Ascending aorta (tissue), 2 donors: ENCODE measurements at regions not wholly inside any gene's neighbourhood (a gene's known extent, or its start where the extent isn't known, plus 50 kb on each side); places are given as distances from the start of the nearest gene placed in this dataset.

Source experiments
- DNase-seq, 2 donors: peaks; one replicate each; pipeline ENCODE4 v3.0.0-alpha.2; 2019; ENCODE audit warnings: low spot score in 2 of 2
- H3K27ac ChIP-seq, 2 donors: fragments of 200-600 bp; sonication (generic); one replicate each; pipeline ENCODE4 v1.5.1; 2016 to 2017; ENCODE audit warnings: mild to moderate bottlenecking in 1 of 2
- H3K27me3 ChIP-seq: fragments of 200-600 bp; sonication (generic); one replicate; pipeline ENCODE4 v1.5.1; 2017
- H3K36me3 ChIP-seq, 2 donors: fragments of 200-600 bp; sonication (generic); one replicate each; pipeline ENCODE4 v1.5.1; 2016
- H3K4me1 ChIP-seq, 2 donors: fragments of 200-600 bp; sonication (generic); one replicate each; pipeline ENCODE4 v1.5.1; 2016 to 2017; ENCODE audit warnings: mild to moderate bottlenecking in 1 of 2
- H3K4me3 ChIP-seq, 2 donors: fragments of 200-600 bp; sonication (generic); one replicate each; pipeline ENCODE4 v1.5.1; 2016 to 2017; ENCODE audit warnings: mild to moderate bottlenecking in 1 of 2
- H3K9me3 ChIP-seq, 2 donors: fragments of 200-600 bp; sonication (generic); one replicate each; pipeline ENCODE4 v1.5.1; 2016
- CTCF ChIP-seq, 3 experiments: fragments of 200-600 bp in 2 of 3; fragments of 450-650 bp in 1 of 3; sonication (generic) in 2 of 3; IDR thresholded peaks; one replicate each; pipeline ENCODE4 v1.5.1; 2016 to 2019; ENCODE audit warnings: antibody characterized with exemption in 3 of 3, mild to moderate bottlenecking in 1 of 3, moderate library complexity in 1 of 3
- intact Hi-C: fragments of 100-400 bp; cut with DNase I; formaldehyde crosslinking; loops from one replicate; pipeline ENCODE4 v1.15.1; 2023

DNA sequence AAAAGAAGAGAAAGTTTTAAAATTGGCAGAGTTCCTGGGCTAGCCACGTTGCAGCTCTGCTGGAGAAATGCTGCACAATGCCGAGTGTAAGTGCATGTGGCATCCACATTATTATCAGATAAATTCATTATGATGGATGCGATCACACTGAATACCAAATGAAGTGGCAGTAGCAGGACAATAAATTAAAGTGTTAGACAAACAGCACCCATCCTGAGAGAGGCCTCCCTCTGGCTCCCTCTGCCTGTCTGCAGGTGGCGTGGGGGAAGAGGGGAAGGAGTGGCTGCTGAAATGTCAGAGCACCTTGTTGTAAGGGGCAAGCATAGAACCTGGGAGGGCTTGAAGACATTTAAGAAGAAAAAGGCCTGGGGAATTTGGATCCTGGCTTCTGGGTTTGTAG is 324.1 kb downstream of the HAPSTR1 start:
- H3K4me1 ChIP-seq: no peaks in the 10 kb centered on the region
- no peaks in the 10 kb centered on the region for H3K9me3 ChIP-seq
- no peaks in the 10 kb centered on the region for H3K27me3 ChIP-seq
- intact Hi-C loops: loop anchor here (10.0 kb wide), 1 partner anchor 59 kb away; no protein-coding TSS in a partner anchor
- no peak overlapping the region for H3K4me3 ChIP-seq
- no peaks in the 10 kb centered on the region for H3K36me3 ChIP-seq
- DNase-seq: no peak
- no peak for TF ChIP-seq CTCF (IDR thresholded peaks at IDR 0.05)
- no peak overlapping the region for H3K27ac ChIP-seq

DNA sequence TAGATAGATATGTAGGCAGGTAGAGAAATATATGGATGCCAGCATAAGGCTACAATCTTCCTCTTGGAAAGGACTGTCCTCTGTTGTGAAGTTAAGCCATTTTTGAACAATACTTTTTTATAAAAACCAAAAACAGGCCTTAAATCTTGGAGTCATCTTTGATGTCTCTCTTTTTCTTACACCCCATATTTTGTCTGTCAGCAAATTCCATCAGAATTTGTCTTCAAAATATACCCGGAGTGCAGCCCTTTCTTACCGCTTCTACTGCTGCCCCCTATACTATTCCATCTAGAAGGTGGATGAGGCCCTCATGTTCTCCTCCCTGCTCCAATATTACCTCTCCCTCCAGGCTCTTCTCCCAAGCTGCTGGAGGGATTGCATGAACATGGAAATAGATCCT is 326.5 kb downstream of the HAPSTR1 start:
- no peaks in the 10 kb centered on the region for H3K9me3 ChIP-seq
- no peak for TF ChIP-seq CTCF (IDR thresholded peaks at IDR 0.05)
- no peak overlapping the region for H3K27ac ChIP-seq
- intact Hi-C loops: loop anchor here (10.0 kb wide), 1 partner anchor 57 kb away; no protein-coding TSS in a partner anchor
- H3K4me3 ChIP-seq: no peak overlapping the region
- H3K27me3 ChIP-seq: no peaks in the 10 kb centered on the region
- H3K4me1 ChIP-seq: no peaks in the 10 kb centered on the region
- no peak for DNase-seq
- H3K36me3 ChIP-seq: no peaks in the 10 kb centered on the region

DNA sequence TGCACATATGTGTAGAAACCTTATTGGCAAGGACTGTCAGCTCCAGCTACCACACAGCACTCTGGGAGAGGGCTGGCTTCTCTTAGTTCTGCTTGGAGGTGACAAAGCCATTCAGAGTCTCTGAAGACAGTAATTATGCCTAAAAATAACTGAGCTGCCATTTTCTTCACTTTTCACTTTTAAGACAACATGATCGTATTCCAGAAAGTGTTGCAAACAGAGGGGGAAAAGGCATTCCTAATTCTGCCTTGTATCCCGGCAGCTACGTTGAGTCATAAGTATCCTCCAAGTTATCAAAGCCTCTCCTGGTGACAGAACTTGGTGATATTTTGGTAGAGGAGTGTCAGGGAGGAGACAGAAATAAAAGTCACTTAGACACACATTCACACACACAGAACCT is 327.7 kb downstream of the HAPSTR1 start:
- no peak for TF ChIP-seq CTCF (IDR thresholded peaks at IDR 0.05)
- intact Hi-C loops: loop anchor here (10.0 kb wide), 1 partner anchor 56 kb away; no protein-coding TSS in a partner anchor
- Histone ChIP-seq H3K9me3 (no peaks in the 10 kb centered on the region), H3K27ac (no peak overlapping the region), H3K4me1 (no peaks in the 10 kb centered on the region), H3K27me3 (no peaks in the 10 kb centered on the region), H3K36me3 (no peaks in the 10 kb centered on the region), H3K4me3 (no peak overlapping the region)
- DNase-seq: no peak

DNA sequence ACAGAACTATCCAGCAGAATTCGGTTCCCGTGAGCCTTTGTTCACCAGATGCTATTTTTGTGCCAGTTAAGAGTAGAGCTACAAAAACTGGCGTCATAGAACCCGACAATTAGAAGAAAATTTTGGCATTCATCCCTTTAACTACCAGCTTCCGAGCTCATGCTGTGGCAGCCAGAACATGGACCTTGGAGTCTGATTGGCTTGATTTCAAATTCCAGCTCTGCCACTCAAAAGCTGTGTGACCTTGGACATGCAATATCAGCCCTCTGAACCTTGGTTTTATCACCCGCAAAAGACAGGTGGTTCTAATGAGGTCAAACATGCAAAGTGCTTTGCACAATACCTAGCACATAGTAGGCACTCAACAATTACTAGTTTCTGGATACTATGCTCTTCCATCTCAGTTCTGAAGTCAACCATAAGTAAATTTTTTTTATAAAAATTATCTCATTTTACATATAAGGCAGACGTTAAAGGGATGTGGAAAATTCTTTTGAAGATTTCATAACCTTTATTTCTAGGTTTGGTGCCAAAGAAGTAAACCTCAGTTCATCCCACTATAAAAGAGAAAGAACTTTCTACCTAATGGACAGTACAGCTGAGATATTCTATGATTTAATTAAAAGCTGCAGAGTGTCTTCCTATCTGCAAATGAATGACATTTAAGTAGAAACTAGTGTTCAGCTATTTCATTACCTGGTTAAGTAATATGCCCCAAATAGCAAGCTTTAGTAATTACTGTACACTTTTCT is 331.5 kb downstream of the HAPSTR1 start:
- no peaks in the 10 kb centered on the region for H3K27me3 ChIP-seq
- no peaks in the 10 kb centered on the region for H3K9me3 ChIP-seq
- no peak overlapping the region for H3K27ac ChIP-seq
- H3K4me1 ChIP-seq: no peaks in the 10 kb centered on the region
- no peaks in the 10 kb centered on the region for H3K36me3 ChIP-seq
- intact Hi-C loops: no loop called here
- DNase-seq: no peak
- no peak for TF ChIP-seq CTCF (IDR thresholded peaks at IDR 0.05)
- H3K4me3 ChIP-seq: no peak overlapping the region

GRCh38 chr16:9425236-9425635 is 333.8 kb downstream of the HAPSTR1 start:
- Histone ChIP-seq H3K27ac (no peak overlapping the region), H3K27me3 (no peaks in the 10 kb centered on the region), H3K36me3 (no peaks in the 10 kb centered on the region), H3K4me3 (no peak overlapping the region), H3K9me3 (no peaks in the 10 kb centered on the region), H3K4me1 (no peaks in the 10 kb centered on the region)
- DNase-seq: no peak
- intact Hi-C loops: no loop called here
- TF ChIP-seq CTCF (IDR thresholded peaks at IDR 0.05): no peak
